ENCODE measurements at regions not wholly inside any gene's neighbourhood (a gene's known extent, or its start where the extent isn't known, plus 50 kb on each side); places are given as distances from the start of the nearest gene placed in this dataset.

GRCh38 chr20:6906871-6907270, 139.4 kb downstream of the BMP2 start:
- no peak for FAIRE-seq
- DNase-seq (ENCODE audit: insufficient read length, low spot score): no peak
- TF ChIP-seq SPI1 (IDR thresholded peaks at IDR 0.05; ENCODE audit: low read depth, low read length) (no peak), POLR2AphosphoS5 (IDR thresholded peaks at IDR 0.05; ENCODE audit: low read depth, low read length) (no peak), TAF1 (IDR thresholded peaks at IDR 0.05; ENCODE audit: low read depth, low read length) (no peak), POLR2A (IDR thresholded peaks at IDR 0.05; ENCODE audit: low read depth, low read length) (no peak), PAX5 (IDR thresholded peaks at IDR 0.05; ENCODE audit: insufficient read depth, low read length, severe bottlenecking) (no peak), POU2F2 (IDR thresholded peaks at IDR 0.05; ENCODE audit: low read depth, low read length) (no peak)

- no peak for TF ChIP-seq POU2F2 (IDR thresholded peaks at IDR 0.05; ENCODE audit: low read depth, low read length)
- DNase-seq (ENCODE audit: insufficient read length, low spot score) (no peak), FAIRE-seq (no peak)
Measured at GRCh38 chr20:6908673-6909072, 141.2 kb downstream of the BMP2 start.

- FAIRE-seq (no peak), DNase-seq (ENCODE audit: insufficient read length, low spot score) (no peak)
- no peak for TF ChIP-seq SPI1 (IDR thresholded peaks at IDR 0.05; ENCODE audit: low read depth, low read length)
- no peak for TF ChIP-seq PAX5 (IDR thresholded peaks at IDR 0.05; ENCODE audit: insufficient read depth, low read length, severe bottlenecking)
- no peak for TF ChIP-seq POU2F2 (IDR thresholded peaks at IDR 0.05; ENCODE audit: low read depth, low read length)
- TF ChIP-seq TAF1 (IDR thresholded peaks at IDR 0.05; ENCODE audit: low read depth, low read length): no peak
- no peak for TF ChIP-seq POLR2AphosphoS5 (IDR thresholded peaks at IDR 0.05; ENCODE audit: low read depth, low read length)
- no peak for TF ChIP-seq POLR2A (IDR thresholded peaks at IDR 0.05; ENCODE audit: low read depth, low read length)
Measured at GRCh38 chr20:6909608-6910007, 142.1 kb downstream of the BMP2 start.

GRCh38 chr20:6914986-6915385, 147.5 kb downstream of the BMP2 start:
- DNase-seq (ENCODE audit: insufficient read length, low spot score): no peak
- TF ChIP-seq SPI1 (IDR thresholded peaks at IDR 0.05; ENCODE audit: low read depth, low read length) (no peak), POU2F2 (IDR thresholded peaks at IDR 0.05; ENCODE audit: low read depth, low read length) (no peak), POLR2AphosphoS5 (IDR thresholded peaks at IDR 0.05; ENCODE audit: low read depth, low read length) (no peak), TAF1 (IDR thresholded peaks at IDR 0.05; ENCODE audit: low read depth, low read length) (no peak), PAX5 (IDR thresholded peaks at IDR 0.05; ENCODE audit: insufficient read depth, low read length, severe bottlenecking) (no peak), POLR2A (IDR thresholded peaks at IDR 0.05; ENCODE audit: low read depth, low read length) (no peak)
- no peak for FAIRE-seq

- no peak for DNase-seq (ENCODE audit: insufficient read length, low spot score)
- TF ChIP-seq PAX5 (IDR thresholded peaks at IDR 0.05; ENCODE audit: insufficient read depth, low read length, severe bottlenecking): no peak
- no peak for TF ChIP-seq POU2F2 (IDR thresholded peaks at IDR 0.05; ENCODE audit: low read depth, low read length)
- no peak for TF ChIP-seq POLR2AphosphoS5 (IDR thresholded peaks at IDR 0.05; ENCODE audit: low read depth, low read length)
- TF ChIP-seq POLR2A (IDR thresholded peaks at IDR 0.05; ENCODE audit: low read depth, low read length): no peak
- TF ChIP-seq TAF1 (IDR thresholded peaks at IDR 0.05; ENCODE audit: low read depth, low read length): no peak
- TF ChIP-seq SPI1 (IDR thresholded peaks at IDR 0.05; ENCODE audit: low read depth, low read length): no peak
- no peak for FAIRE-seq
Measured at GRCh38 chr20:6916938-6917337, 149.5 kb downstream of the BMP2 start.

GRCh38 chr20:6919792-6920468, 152.4 kb downstream of the BMP2 start:
- FAIRE-seq (no peak), DNase-seq (ENCODE audit: insufficient read length, low spot score) (no peak)
- TF ChIP-seq PAX5 (IDR thresholded peaks at IDR 0.05; ENCODE audit: insufficient read depth, low read length, severe bottlenecking) (no peak), POLR2A (IDR thresholded peaks at IDR 0.05; ENCODE audit: low read depth, low read length) (no peak), TAF1 (IDR thresholded peaks at IDR 0.05; ENCODE audit: low read depth, low read length) (no peak), SPI1 (IDR thresholded peaks at IDR 0.05; ENCODE audit: low read depth, low read length) (no peak), POLR2AphosphoS5 (IDR thresholded peaks at IDR 0.05; ENCODE audit: low read depth, low read length) (no peak), POU2F2 (IDR thresholded peaks at IDR 0.05; ENCODE audit: low read depth, low read length) (no peak)

- no peak for TF ChIP-seq POU2F2 (IDR thresholded peaks at IDR 0.05; ENCODE audit: low read depth, low read length)
- no peak for TF ChIP-seq POLR2A (IDR thresholded peaks at IDR 0.05; ENCODE audit: low read depth, low read length)
- TF ChIP-seq TAF1 (IDR thresholded peaks at IDR 0.05; ENCODE audit: low read depth, low read length): no peak
- no peak for TF ChIP-seq POLR2AphosphoS5 (IDR thresholded peaks at IDR 0.05; ENCODE audit: low read depth, low read length)
- TF ChIP-seq SPI1 (IDR thresholded peaks at IDR 0.05; ENCODE audit: low read depth, low read length): no peak
- TF ChIP-seq PAX5 (IDR thresholded peaks at IDR 0.05; ENCODE audit: insufficient read depth, low read length, severe bottlenecking): no peak
- DNase-seq (ENCODE audit: insufficient read length, low spot score) (no peak), FAIRE-seq (no peak)
Measured at GRCh38 chr20:6920991-6921613, 153.6 kb downstream of the BMP2 start.

GRCh38 chr20:6921717-6922386, 154.4 kb downstream of the BMP2 start:
- FAIRE-seq (no peak), DNase-seq (ENCODE audit: insufficient read length, low spot score) (no peak)
- TF ChIP-seq POLR2A (IDR thresholded peaks at IDR 0.05; ENCODE audit: low read depth, low read length) (no peak), POLR2AphosphoS5 (IDR thresholded peaks at IDR 0.05; ENCODE audit: low read depth, low read length) (no peak), SPI1 (IDR thresholded peaks at IDR 0.05; ENCODE audit: low read depth, low read length) (no peak), PAX5 (IDR thresholded peaks at IDR 0.05; ENCODE audit: insufficient read depth, low read length, severe bottlenecking) (no peak), TAF1 (IDR thresholded peaks at IDR 0.05; ENCODE audit: low read depth, low read length) (no peak)

GRCh38 chr20:6924681-6925080, 157.2 kb downstream of the BMP2 start:
- FAIRE-seq (no peak), DNase-seq (ENCODE audit: insufficient read length, low spot score) (no peak)
- TF ChIP-seq TAF1 (IDR thresholded peaks at IDR 0.05; ENCODE audit: low read depth, low read length) (no peak), POU2F2 (IDR thresholded peaks at IDR 0.05; ENCODE audit: low read depth, low read length) (no peak), PAX5 (IDR thresholded peaks at IDR 0.05; ENCODE audit: insufficient read depth, low read length, severe bottlenecking) (no peak), SPI1 (IDR thresholded peaks at IDR 0.05; ENCODE audit: low read depth, low read length) (no peak), POLR2A (IDR thresholded peaks at IDR 0.05; ENCODE audit: low read depth, low read length) (no peak), POLR2AphosphoS5 (IDR thresholded peaks at IDR 0.05; ENCODE audit: low read depth, low read length) (no peak)

All from GM12891 (cell line).